BE2C (cell line): ENCODE measurements at regions not wholly inside any gene's neighbourhood (a gene's known extent, or its start where the extent isn't known, plus 50 kb on each side); places are given as distances from the start of the nearest gene placed in this dataset.

Experiments
- DNase-seq: peaks from one replicate; pipeline ENCODE4 v3.0.0-alpha.2; 2020
- H3K27me3 ChIP-seq: fragments of 250-450 bp; sonication (Bioruptor Pico); 2 replicates; pipeline ENCODE4 v1.5.1; 2020; ENCODE audit warnings: mild to moderate bottlenecking
- H3K36me3 ChIP-seq: fragments of 250-450 bp; sonication (Bioruptor Pico); 2 replicates; pipeline ENCODE4 v1.5.1; 2020; ENCODE audit warnings: mild to moderate bottlenecking
- H3K4me1 ChIP-seq: fragments of 250-450 bp; sonication (Bioruptor Pico); 2 replicates; pipeline ENCODE4 v1.5.1; 2020
- H3K4me3 ChIP-seq: 2 replicates; pipeline ENCODE4 v1.5.1; 2011; ENCODE audit warnings: low read depth, low read length
- H3K9me3 ChIP-seq: fragments of 250-450 bp; sonication (Bioruptor Pico); 2 replicates; pipeline ENCODE4 v1.5.1; 2020
- CTCF ChIP-seq: IDR thresholded peaks from 2 replicates; pipeline ENCODE4 v1.5.1; 2012; ENCODE audit warnings: mild to moderate bottlenecking, low read depth, low read length

- H3K4me1 ChIP-seq: no peaks in the 10 kb centered on the region
- TF ChIP-seq CTCF: no peak
- H3K27me3 ChIP-seq: no peaks in the 10 kb centered on the region
- no peaks in the 10 kb centered on the region for H3K36me3 ChIP-seq
- no peak overlapping the region for H3K4me3 ChIP-seq
- no peak for DNase-seq
- no peaks in the 10 kb centered on the region for H3K9me3 ChIP-seq
Measured at GRCh38 chr5:39608024-39608423, 183.2 kb upstream of the DAB2 start.

GRCh38 chr5:39606591-39606990, 181.8 kb upstream of the DAB2 start:
- no peaks in the 10 kb centered on the region for H3K4me1 ChIP-seq
- H3K36me3 ChIP-seq: no peaks in the 10 kb centered on the region
- H3K9me3 ChIP-seq: no peaks in the 10 kb centered on the region
- DNase-seq: no peak
- no peak for TF ChIP-seq CTCF
- no peak overlapping the region for H3K4me3 ChIP-seq
- H3K27me3 ChIP-seq: no peaks in the 10 kb centered on the region

DNA sequence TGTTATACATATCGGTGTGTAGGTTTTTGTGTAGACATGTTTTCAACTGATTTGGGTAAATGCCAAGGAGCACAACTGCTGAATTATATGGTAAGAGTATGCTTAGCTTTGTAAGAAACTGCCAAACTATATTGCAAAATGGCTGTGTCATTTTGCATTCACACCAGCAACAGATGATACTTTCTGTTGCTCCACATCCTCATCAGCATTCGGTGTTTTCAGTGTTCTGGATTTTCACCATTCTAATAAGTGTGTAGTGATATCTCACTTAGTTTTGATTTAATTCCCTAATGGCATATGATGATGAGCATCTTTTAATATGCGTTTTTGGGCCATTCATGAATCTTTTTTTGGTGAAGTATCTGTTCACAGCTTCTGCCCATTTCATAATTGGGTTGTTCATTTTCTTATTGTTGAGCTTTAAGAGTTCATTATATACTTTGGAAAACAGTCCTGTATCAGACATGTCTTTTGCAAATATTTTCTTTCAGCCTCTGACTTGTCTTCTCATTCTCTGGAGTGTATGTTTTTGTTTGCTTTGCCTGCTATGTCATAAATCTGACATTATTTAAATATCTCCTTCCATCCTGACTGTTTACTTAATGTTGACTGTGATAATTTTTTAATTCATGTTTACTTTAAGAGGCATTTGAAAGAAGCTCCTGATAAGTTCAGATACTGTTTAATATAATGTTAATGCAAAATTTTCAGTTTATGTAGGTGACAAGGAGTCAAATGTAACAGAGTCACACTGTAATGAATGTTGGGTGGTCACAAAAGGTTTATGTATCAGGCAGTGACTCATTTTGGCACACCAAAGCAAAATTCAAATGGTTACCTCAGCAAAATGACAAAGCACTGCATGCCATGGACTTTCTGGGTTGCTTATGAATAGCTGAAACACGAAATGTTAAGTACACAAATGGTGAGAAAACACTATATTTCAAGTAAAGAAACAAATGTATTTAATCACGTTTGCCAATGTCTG, 181.1 kb upstream of the DAB2 start:
- no peak for TF ChIP-seq CTCF
- H3K27me3 ChIP-seq: no peaks in the 10 kb centered on the region
- no peak overlapping the region for H3K4me3 ChIP-seq
- H3K4me1 ChIP-seq: no peaks in the 10 kb centered on the region
- DNase-seq: no peak
- H3K9me3 ChIP-seq: no peaks in the 10 kb centered on the region
- H3K36me3 ChIP-seq: no peaks in the 10 kb centered on the region

DNA sequence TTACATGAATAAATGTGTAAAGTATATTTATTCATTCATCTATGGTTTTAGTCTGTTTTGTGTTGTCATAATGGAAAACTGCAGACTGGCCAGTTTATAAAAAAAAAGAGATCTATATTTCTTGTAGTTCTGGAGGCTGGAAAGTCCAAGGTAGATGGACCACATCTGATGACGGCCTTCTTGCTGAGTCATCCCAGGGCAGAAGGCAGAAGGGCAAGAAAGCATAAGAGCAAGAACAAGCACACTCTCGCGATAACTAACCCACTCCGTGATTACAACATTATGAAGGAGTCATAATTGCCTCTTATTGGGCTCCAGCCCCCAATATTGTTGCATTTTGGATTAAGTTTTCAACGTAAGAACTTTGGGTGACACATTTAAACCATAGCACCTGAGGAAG, 180.4 kb upstream of the DAB2 start:
- H3K27me3 ChIP-seq: no peaks in the 10 kb centered on the region
- no peaks in the 10 kb centered on the region for H3K9me3 ChIP-seq
- no peak for DNase-seq
- no peaks in the 10 kb centered on the region for H3K4me1 ChIP-seq
- no peak for TF ChIP-seq CTCF
- H3K36me3 ChIP-seq: no peaks in the 10 kb centered on the region
- H3K4me3 ChIP-seq: no peak overlapping the region

GRCh38 chr5:39604491-39604890, 179.7 kb upstream of the DAB2 start:
- Histone ChIP-seq H3K4me1 (no peaks in the 10 kb centered on the region), H3K27me3 (no peaks in the 10 kb centered on the region), H3K4me3 (no peak overlapping the region), H3K9me3 (no peaks in the 10 kb centered on the region), H3K36me3 (no peaks in the 10 kb centered on the region)
- TF ChIP-seq CTCF: no peak
- DNase-seq: no peak

DNA sequence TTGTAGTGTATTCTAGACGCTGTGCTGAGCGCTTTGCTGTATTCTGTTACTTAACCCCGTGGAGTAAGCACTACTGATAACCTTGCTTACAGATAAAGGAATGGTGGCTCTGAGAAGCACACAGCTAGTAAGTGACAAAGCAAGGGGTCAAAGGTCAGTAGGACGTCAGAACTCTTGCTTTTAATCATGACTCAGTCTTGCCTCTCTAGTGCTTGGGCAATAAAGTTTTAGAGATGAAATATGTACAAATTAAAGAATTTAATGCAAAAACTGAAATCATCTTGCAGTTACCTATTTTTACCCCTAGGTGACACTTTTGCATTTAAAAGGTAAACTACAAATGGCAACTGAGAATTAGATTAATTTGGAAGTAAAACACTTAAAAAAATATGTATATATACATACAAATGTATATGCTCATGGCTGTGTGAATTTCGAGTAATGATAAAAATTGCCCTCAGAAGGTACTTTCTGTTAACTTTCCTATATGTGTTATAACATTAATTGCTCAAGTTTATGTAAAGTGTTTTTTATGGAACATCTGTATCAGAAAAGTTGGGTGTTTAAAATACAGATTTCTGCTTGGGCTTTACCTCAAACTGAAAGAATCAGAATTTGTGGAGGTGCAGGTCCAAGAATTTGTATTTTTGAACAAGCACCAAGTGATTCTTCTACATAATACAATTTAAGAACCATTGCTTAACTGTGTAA, 175.1 kb upstream of the DAB2 start:
- no peak overlapping the region for H3K4me3 ChIP-seq
- H3K36me3 ChIP-seq: no peaks in the 10 kb centered on the region
- no peaks in the 10 kb centered on the region for H3K27me3 ChIP-seq
- no peaks in the 10 kb centered on the region for H3K9me3 ChIP-seq
- H3K4me1 ChIP-seq: no peaks in the 10 kb centered on the region
- no peak for DNase-seq
- peak; percentile 30; the same call in 1 of the 2 replicates for TF ChIP-seq CTCF
